ENCODE measurements at regions not wholly inside any gene's neighbourhood (a gene's known extent, or its start where the extent isn't known, plus 50 kb on each side); places are given as distances from the start of the nearest gene placed in this dataset.

DNA sequence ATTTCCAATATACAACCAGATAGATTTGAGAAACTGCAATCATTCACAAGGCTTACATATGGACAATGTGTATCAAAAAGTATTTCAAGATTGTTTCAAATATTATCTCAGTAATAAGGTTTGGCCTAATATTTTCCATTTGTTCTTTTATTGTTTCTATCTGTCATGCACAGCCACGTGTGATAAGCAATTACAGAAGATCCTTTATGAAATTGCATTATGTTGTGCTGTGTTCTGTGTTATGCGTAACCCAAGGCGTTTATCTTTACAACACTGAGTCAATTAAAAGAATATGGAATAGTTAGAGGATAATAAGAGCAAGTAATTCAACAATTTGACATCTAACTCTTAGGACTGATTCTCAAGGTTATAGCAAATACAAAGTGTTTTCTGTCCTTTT is 1009.3 kb upstream of the PRMT6 start:
- no peak for TF ChIP-seq POLR2A (IDR thresholded peaks at IDR 0.05; ENCODE audit: low read depth, low read length)
- no peak for DNase-seq (ENCODE audit: insufficient read length, low spot score)
- FAIRE-seq: no peak

GRCh38 chr1:106049595-106049994 is 1006.9 kb upstream of the PRMT6 start:
- FAIRE-seq (no peak), DNase-seq (ENCODE audit: insufficient read length, low spot score) (no peak)
- no peak for TF ChIP-seq POLR2A (IDR thresholded peaks at IDR 0.05; ENCODE audit: low read depth, low read length)

DNA sequence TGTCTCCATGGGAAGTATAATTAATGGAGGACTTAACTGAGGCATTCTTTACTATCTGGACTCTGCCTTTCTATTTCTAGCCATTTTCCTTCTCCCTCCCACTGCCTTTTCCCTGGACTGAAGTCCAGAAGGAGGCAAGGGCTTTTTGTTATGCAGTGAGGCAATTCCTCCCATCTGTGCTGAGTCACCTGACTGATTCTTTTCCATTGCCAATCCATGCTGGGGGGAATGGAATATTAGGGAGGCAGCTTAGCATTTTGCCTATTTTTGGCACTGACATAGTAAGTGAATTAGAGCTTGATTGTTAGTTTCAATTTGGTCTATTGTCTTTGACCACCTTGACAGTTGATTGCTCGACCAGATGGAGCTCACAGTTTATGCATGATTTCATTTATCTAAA is 1000.6 kb upstream of the PRMT6 start:
- no peak for FAIRE-seq
- no peak for TF ChIP-seq POLR2A (IDR thresholded peaks at IDR 0.05; ENCODE audit: low read depth, low read length)
- DNase-seq (ENCODE audit: insufficient read length, low spot score): no peak

GRCh38 chr1:106061586-106062495 is 994.6 kb upstream of the PRMT6 start:
- FAIRE-seq: no peak
- no peak for DNase-seq (ENCODE audit: insufficient read length, low spot score)
- no peak for TF ChIP-seq POLR2A (IDR thresholded peaks at IDR 0.05; ENCODE audit: low read depth, low read length)

DNA sequence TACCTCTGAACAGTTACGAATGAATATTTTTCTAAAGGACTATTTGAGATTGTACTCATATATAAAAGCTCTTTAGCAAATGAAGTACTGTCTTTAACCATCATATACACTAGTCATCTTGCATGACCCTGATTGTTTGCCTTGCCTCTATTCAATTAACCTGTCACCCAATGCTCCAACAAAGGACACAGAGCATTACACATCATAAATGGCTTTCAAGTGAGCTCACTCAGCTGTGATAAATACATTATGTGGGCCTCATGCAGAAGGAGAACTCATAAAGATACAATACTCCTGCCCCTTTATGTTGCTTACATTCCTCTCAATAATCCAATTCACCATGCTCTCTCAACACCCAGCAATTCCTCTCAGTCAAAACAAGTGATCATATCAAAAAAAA is 993.0 kb upstream of the PRMT6 start:
- no peak for DNase-seq (ENCODE audit: insufficient read length, low spot score)
- TF ChIP-seq POLR2A (IDR thresholded peaks at IDR 0.05; ENCODE audit: low read depth, low read length): no peak
- FAIRE-seq: no peak

- FAIRE-seq (no peak), DNase-seq (ENCODE audit: insufficient read length, low spot score) (no peak)
- TF ChIP-seq POLR2A (IDR thresholded peaks at IDR 0.05; ENCODE audit: low read depth, low read length): no peak
Observed at GRCh38 chr1:106072909-106073600, 983.4 kb upstream of the PRMT6 start.

- TF ChIP-seq POLR2A (IDR thresholded peaks at IDR 0.05; ENCODE audit: low read depth, low read length): no peak
- DNase-seq (ENCODE audit: insufficient read length, low spot score) (no peak), FAIRE-seq (no peak)
Observed at GRCh38 chr1:106080608-106081325, 975.7 kb upstream of the PRMT6 start.

- no peak for FAIRE-seq
- DNase-seq (ENCODE audit: insufficient read length, low spot score): no peak
- TF ChIP-seq POLR2A (IDR thresholded peaks at IDR 0.05; ENCODE audit: low read depth, low read length): no peak
Observed at GRCh38 chr1:106111044-106111443, 945.4 kb upstream of the PRMT6 start.

GRCh38 chr1:106113851-106114250 is 942.6 kb upstream of the PRMT6 start:
- FAIRE-seq (no peak), DNase-seq (ENCODE audit: insufficient read length, low spot score) (no peak)
- no peak for TF ChIP-seq POLR2A (IDR thresholded peaks at IDR 0.05; ENCODE audit: low read depth, low read length)

DNA sequence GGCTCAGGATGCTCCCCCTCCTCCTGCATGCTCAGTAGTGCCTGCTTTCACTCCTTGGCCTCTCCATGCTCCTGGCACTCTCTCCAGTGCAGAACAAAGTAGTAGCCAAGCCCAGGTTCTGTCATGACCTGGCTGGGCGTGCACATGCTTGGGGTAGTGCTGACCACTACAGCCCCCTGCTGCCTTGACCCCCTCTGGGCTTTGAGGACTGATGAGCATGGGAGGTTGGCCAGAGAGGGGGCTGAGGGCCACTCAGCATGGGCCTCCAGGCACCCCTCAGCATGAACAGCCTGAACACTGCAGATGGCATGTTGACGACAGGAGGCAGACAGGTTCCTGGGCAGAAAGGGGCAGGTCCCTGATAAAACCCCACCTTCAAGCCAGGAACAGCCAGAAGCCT is 935.7 kb upstream of the PRMT6 start:
- FAIRE-seq (no peak), DNase-seq (ENCODE audit: insufficient read length, low spot score) (no peak)
- TF ChIP-seq POLR2A (IDR thresholded peaks at IDR 0.05; ENCODE audit: low read depth, low read length): no peak

DNA sequence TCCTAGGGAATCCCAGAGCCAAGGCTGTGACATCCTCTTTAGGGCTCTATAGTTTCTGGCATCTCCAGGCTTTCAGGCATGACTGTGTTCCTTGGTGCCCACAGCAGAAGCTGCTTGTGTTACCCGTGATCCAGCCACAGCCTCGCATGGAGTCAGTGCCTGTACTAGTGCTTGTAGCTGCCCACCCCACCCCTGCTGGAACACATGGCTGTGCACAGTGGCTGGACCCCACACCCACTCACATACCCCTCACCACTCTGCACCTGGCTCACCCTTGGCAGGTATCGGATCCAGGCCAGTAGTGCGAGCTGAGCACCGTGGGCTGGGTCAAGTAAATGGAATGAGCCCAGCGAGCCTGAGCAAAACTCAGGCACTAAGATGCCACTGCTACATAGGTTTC is 934.7 kb upstream of the PRMT6 start:
- TF ChIP-seq POLR2A (IDR thresholded peaks at IDR 0.05; ENCODE audit: low read depth, low read length): no peak
- FAIRE-seq (no peak), DNase-seq (ENCODE audit: insufficient read length, low spot score) (no peak)

GRCh38 chr1:106134561-106134960 is 921.9 kb upstream of the PRMT6 start:
- no peak for DNase-seq (ENCODE audit: insufficient read length, low spot score)
- no peak for FAIRE-seq
- TF ChIP-seq POLR2A (IDR thresholded peaks at IDR 0.05; ENCODE audit: low read depth, low read length): no peak

- no peak for DNase-seq (ENCODE audit: insufficient read length, low spot score)
- TF ChIP-seq POLR2A (IDR thresholded peaks at IDR 0.05; ENCODE audit: low read depth, low read length): no peak
- FAIRE-seq: no peak
Observed at GRCh38 chr1:106173101-106173500, 883.4 kb upstream of the PRMT6 start.

DNA sequence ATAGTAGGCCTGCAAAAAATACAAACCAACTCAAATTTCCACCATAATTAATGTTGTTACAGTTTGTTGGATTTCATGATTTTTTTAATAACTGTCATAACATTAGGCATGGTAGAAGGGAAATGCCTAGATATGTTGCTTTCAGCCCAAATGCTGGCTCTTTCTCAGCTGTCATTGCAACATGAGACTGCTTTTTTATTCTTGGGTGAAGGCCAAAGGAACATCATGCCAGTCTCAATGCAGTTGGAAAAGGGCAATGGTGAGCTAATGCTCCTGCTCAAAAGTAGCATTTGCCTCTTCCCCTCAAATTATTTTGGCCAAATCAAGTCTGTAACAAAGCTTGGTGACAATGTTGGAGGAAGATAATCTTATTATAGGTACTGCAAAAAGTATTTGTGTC is 877.7 kb upstream of the PRMT6 start:
- TF ChIP-seq POLR2A (IDR thresholded peaks at IDR 0.05; ENCODE audit: low read depth, low read length): no peak
- FAIRE-seq (no peak), DNase-seq (ENCODE audit: insufficient read length, low spot score) (no peak)
